ENCODE measurements at regions not wholly inside any gene's neighbourhood (a gene's known extent, or its start where the extent isn't known, plus 50 kb on each side); places are given as distances from the start of the nearest gene placed in this dataset.

GRCh38 chr1:238196516-238196915 is 305.8 kb upstream of the ZP4 start:
- TF ChIP-seq CTCF (IDR thresholded peaks at IDR 0.05), result no peak
- no peak for TF ChIP-seq POLR2A (IDR thresholded peaks at IDR 0.05)
